GM23338 (cell line): ENCODE measurements at regions not wholly inside any gene's neighbourhood (a gene's known extent, or its start where the extent isn't known, plus 50 kb on each side); places are given as distances from the start of the nearest gene placed in this dataset.
"Not testable (repeated sequence)": the region's sequence is repeated elsewhere in the genome, so short reads cannot be mapped to it uniquely, and the experiment has no call there.

Experiments
- CREB1 ChIP-seq: fragments of 250-450 bp; sonication (Bioruptor Pico); IDR thresholded peaks from 2 replicates; pipeline ENCODE4 v1.5.0; 2020; ENCODE audit warnings: low read depth, mild to moderate bottlenecking, moderate library complexity
- CTCF ChIP-seq, 2 experiments: fragments of 200-600 bp in 1 of 2; sonication (generic) in 1 of 2; conservative IDR thresholded peaks; 2 replicates each; pipeline versions ENCODE4 v1.5.1 to v1.6.1; 2016 to 2017; ENCODE audit warnings: antibody characterized with exemption in 2 of 2, low read depth in 2 of 2, mild to moderate bottlenecking in 2 of 2, moderate library complexity in 1 of 2
- ETS1 ChIP-seq: IDR thresholded peaks from 2 replicates; pipeline ENCODE4 v1.6.1; 2016; ENCODE audit warnings: antibody characterized with exemption
- EZH2 ChIP-seq: fragments of 200-600 bp; sonication (generic); IDR thresholded peaks from one replicate; pipeline ENCODE4 v1.8.0; 2017; ENCODE audit warnings: antibody characterized with exemption, mild to moderate bottlenecking, low read depth; ENCODE audit not compliant: unreplicated experiment
- EZH2phosphoT487 ChIP-seq: fragments of 200-600 bp; sonication (generic); IDR thresholded peaks from one replicate; pipeline ENCODE4 v1.8.1; 2018; ENCODE audit warnings: antibody characterized with exemption; ENCODE audit not compliant: unreplicated experiment
- JUNB ChIP-seq: IDR thresholded peaks from one replicate; pipeline ENCODE4 v1.6.1; 2016; ENCODE audit warnings: antibody characterized with exemption; ENCODE audit not compliant: unreplicated experiment
- NANOG ChIP-seq: IDR thresholded peaks from 2 replicates; pipeline ENCODE4 v1.6.1; 2016; ENCODE audit warnings: antibody characterized with exemption, borderline replicate concordance
- POLR2AphosphoS5 ChIP-seq: IDR thresholded peaks from 2 replicates; pipeline ENCODE4 v1.6.1; 2016; ENCODE audit warnings: antibody characterized with exemption, low read depth
- STAT1 ChIP-seq: IDR thresholded peaks from one replicate; pipeline ENCODE4 v1.6.1; 2016; ENCODE audit warnings: antibody characterized with exemption; ENCODE audit not compliant: unreplicated experiment
- ZNF114 ChIP-seq: fragments of 250-450 bp; sonication (Bioruptor Pico); IDR thresholded peaks from 2 replicates; pipeline ENCODE4 v1.5.0; 2020; ENCODE audit warnings: mild to moderate bottlenecking, moderate library complexity
- ZNF331 ChIP-seq: fragments of 250-450 bp; sonication (Bioruptor Pico); IDR thresholded peaks from 2 replicates; pipeline ENCODE4 v1.5.0; 2020; ENCODE audit warnings: low read depth, mild to moderate bottlenecking, moderate library complexity
- TF ChIP-seq, protein P1 (sequence below): IDR thresholded peaks from one replicate; pipeline ENCODE4 v1.6.1; 2018; ENCODE audit warnings: antibody characterized with exemption; ENCODE audit not compliant: unreplicated experiment
- TF ChIP-seq, protein P2 (sequence below): fragments of 250-450 bp; sonication (Bioruptor Pico); IDR thresholded peaks from 2 replicates; pipeline ENCODE4 v1.5.0; 2020; ENCODE audit warnings: mild to moderate bottlenecking, moderate library complexity

- TF ChIP-seq CTCF (conservative IDR thresholded peaks at IDR 0.05; ENCODE audit: low read depth in 2 of 2); POLR2AphosphoS5; EZH2; JUNB; CREB1 (CRISPR knock-in tag); EZH2phosphoT487; NANOG; ETS1; STAT1; ZNF114; ZNF331 (CRISPR knock-in tag): not testable (repeated sequence)
- TF ChIP-seq, protein P1, sequence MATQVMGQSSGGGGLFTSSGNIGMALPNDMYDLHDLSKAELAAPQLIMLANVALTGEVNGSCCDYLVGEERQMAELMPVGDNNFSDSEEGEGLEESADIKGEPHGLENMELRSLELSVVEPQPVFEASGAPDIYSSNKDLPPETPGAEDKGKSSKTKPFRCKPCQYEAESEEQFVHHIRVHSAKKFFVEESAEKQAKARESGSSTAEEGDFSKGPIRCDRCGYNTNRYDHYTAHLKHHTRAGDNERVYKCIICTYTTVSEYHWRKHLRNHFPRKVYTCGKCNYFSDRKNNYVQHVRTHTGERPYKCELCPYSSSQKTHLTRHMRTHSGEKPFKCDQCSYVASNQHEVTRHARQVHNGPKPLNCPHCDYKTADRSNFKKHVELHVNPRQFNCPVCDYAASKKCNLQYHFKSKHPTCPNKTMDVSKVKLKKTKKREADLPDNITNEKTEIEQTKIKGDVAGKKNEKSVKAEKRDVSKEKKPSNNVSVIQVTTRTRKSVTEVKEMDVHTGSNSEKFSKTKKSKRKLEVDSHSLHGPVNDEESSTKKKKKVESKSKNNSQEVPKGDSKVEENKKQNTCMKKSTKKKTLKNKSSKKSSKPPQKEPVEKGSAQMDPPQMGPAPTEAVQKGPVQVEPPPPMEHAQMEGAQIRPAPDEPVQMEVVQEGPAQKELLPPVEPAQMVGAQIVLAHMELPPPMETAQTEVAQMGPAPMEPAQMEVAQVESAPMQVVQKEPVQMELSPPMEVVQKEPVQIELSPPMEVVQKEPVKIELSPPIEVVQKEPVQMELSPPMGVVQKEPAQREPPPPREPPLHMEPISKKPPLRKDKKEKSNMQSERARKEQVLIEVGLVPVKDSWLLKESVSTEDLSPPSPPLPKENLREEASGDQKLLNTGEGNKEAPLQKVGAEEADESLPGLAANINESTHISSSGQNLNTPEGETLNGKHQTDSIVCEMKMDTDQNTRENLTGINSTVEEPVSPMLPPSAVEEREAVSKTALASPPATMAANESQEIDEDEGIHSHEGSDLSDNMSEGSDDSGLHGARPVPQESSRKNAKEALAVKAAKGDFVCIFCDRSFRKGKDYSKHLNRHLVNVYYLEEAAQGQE, result not testable (repeated sequence)
- TF ChIP-seq, protein P2, sequence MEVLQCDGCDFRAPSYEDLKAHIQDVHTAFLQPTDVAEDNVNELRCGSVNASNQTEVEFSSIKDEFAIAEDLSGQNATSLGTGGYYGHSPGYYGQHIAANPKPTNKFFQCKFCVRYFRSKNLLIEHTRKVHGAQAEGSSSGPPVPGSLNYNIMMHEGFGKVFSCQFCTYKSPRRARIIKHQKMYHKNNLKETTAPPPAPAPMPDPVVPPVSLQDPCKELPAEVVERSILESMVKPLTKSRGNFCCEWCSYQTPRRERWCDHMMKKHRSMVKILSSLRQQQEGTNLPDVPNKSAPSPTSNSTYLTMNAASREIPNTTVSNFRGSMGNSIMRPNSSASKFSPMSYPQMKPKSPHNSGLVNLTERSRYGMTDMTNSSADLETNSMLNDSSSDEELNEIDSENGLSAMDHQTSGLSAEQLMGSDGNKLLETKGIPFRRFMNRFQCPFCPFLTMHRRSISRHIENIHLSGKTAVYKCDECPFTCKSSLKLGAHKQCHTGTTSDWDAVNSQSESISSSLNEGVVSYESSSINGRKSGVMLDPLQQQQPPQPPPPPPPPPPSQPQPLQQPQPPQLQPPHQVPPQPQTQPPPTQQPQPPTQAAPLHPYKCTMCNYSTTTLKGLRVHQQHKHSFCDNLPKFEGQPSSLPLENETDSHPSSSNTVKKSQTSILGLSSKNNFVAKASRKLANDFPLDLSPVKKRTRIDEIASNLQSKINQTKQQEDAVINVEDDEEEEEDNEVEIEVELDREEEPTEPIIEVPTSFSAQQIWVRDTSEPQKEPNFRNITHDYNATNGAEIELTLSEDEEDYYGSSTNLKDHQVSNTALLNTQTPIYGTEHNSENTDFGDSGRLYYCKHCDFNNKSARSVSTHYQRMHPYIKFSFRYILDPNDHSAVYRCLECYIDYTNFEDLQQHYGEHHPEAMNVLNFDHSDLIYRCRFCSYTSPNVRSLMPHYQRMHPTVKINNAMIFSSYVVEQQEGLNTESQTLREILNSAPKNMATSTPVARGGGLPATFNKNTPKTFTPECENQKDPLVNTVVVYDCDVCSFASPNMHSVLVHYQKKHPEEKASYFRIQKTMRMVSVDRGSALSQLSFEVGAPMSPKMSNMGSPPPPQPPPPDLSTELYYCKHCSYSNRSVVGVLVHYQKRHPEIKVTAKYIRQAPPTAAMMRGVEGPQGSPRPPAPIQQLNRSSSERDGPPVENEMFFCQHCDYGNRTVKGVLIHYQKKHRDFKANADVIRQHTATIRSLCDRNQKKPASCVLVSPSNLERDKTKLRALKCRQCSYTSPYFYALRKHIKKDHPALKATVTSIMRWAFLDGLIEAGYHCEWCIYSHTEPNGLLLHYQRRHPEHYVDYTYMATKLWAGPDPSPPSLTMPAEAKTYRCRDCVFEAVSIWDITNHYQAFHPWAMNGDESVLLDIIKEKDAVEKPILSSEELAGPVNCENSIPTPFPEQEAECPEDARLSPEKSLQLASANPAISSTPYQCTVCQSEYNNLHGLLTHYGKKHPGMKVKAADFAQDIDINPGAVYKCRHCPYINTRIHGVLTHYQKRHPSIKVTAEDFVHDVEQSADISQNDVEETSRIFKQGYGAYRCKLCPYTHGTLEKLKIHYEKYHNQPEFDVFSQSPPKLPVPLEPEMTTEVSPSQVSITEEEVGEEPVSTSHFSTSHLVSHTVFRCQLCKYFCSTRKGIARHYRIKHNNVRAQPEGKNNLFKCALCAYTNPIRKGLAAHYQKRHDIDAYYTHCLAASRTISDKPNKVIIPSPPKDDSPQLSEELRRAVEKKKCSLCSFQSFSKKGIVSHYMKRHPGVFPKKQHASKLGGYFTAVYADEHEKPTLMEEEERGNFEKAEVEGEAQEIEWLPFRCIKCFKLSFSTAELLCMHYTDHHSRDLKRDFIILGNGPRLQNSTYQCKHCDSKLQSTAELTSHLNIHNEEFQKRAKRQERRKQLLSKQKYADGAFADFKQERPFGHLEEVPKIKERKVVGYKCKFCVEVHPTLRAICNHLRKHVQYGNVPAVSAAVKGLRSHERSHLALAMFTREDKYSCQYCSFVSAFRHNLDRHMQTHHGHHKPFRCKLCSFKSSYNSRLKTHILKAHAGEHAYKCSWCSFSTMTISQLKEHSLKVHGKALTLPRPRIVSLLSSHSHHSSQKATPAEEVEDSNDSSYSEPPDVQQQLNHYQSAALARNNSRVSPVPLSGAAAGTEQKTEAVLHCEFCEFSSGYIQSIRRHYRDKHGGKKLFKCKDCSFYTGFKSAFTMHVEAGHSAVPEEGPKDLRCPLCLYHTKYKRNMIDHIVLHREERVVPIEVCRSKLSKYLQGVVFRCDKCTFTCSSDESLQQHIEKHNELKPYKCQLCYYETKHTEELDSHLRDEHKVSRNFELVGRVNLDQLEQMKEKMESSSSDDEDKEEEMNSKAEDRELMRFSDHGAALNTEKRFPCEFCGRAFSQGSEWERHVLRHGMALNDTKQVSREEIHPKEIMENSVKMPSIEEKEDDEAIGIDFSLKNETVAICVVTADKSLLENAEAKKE (CRISPR knock-in tag), result not testable (repeated sequence)
Observed at GRCh38 chr3:75609598-75609997, 54.5 kb upstream of the FRG2C start.
